ENCODE measurements at regions not wholly inside any gene's neighbourhood (a gene's known extent, or its start where the extent isn't known, plus 50 kb on each side); places are given as distances from the start of the nearest gene placed in this dataset.
A peak's percentile ranks its signal among the peaks of the same experiment; 100 is the strongest.

DNA sequence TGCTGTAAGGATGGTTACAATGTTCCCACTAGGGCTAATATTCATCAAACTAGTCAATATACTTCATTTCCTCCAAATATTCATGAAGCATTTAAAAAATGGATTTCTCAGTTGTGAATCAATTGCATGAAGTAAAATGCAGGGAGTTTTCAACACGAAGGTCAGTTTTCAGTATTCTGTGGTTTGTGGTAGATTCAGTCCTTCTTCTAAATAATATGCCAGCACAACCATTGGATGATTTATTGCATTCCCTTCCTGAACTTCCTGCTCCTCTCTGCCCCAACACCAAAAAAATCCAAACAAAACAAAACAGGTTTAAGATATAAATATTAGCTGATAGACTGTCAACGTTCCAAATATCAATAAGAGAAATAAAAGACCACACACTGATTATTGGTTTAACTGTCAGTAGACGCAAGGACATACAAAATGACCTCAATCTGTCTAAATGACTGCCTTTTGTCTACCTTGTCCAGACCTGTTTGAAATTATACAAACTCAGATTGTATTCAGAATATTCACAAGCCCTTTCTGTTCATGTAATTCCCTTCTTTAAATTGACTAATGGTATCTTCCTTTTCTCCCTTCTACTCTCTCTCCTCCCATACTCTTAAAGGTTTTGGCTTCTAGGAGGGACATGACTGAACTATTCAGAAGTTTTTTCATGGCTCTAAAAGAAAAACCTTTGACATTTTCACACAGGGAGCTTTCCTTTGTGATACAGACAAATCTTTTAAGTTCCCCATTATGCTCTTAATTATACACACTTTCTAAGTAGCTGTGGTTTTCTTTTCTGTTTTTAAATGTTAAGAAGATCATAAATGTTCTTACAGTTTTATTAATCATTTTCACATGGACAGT, 92.6 kb upstream of the STT3B start:
- no peak overlapping the region for H3K4me3 ChIP-seq (replicated peaks in 1 of 2; ENCODE audit: low read depth in 2 of 2, low read length in 2 of 2)
- no peak for DNase-seq (ENCODE audit: low read depth in 2 of 2)
- TF ChIP-seq, protein P1, sequence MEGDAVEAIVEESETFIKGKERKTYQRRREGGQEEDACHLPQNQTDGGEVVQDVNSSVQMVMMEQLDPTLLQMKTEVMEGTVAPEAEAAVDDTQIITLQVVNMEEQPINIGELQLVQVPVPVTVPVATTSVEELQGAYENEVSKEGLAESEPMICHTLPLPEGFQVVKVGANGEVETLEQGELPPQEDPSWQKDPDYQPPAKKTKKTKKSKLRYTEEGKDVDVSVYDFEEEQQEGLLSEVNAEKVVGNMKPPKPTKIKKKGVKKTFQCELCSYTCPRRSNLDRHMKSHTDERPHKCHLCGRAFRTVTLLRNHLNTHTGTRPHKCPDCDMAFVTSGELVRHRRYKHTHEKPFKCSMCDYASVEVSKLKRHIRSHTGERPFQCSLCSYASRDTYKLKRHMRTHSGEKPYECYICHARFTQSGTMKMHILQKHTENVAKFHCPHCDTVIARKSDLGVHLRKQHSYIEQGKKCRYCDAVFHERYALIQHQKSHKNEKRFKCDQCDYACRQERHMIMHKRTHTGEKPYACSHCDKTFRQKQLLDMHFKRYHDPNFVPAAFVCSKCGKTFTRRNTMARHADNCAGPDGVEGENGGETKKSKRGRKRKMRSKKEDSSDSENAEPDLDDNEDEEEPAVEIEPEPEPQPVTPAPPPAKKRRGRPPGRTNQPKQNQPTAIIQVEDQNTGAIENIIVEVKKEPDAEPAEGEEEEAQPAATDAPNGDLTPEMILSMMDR (IDR thresholded peaks at IDR 0.05; ENCODE audit: low read depth, low read length) = no peak

DNA sequence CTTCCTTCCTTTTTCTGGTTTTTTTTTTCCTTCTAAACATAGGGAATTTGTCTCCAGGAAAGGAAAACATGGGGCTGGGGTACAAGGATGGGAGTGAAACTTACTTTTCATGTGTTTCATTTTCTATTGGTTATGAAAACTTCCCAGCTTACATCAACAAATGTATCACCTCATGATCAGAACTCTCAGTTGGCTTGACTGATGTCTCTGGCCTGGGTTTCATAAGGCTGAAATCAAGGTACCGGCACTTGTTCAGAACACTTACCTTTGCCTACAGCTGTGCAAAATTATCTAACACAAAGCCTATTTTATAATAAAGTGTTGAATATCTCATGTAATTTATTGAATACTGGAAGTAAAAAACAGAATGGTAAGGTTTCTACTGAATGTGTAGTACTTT, 91.8 kb upstream of the STT3B start:
- H3K4me3 ChIP-seq (replicated peaks in 1 of 2; ENCODE audit: low read depth in 2 of 2, low read length in 2 of 2) = no peak overlapping the region
- TF ChIP-seq, protein P1 (IDR thresholded peaks at IDR 0.05; ENCODE audit: low read depth, low read length) = no peak
- DNase-seq (ENCODE audit: low read depth in 2 of 2) = no peak

DNA sequence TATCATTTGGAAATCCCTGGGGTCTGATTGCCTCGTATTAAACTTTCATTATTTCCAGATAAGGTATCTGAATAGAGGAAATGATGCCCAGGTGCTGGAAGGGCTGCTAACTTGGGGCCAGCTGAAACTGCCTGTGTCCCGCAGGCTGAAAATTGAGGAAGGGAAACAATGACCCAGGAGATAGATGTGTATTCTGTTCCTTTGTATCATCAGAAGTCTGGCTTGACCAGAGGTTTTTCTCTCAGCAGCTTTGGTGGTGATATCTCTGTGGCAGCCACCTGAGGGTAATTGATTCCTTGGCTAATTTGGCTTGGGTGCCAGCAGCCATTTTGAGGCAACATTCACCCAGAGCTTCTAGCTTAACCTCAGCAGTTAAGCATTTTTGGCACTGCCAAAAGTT, 90.0 kb upstream of the STT3B start:
- DNase-seq (ENCODE audit: low read depth in 2 of 2) = no peak
- TF ChIP-seq, protein P1 (IDR thresholded peaks at IDR 0.05; ENCODE audit: low read depth, low read length) = no peak
- no peak overlapping the region for H3K4me3 ChIP-seq (replicated peaks in 1 of 2; ENCODE audit: low read depth in 2 of 2, low read length in 2 of 2)

DNA sequence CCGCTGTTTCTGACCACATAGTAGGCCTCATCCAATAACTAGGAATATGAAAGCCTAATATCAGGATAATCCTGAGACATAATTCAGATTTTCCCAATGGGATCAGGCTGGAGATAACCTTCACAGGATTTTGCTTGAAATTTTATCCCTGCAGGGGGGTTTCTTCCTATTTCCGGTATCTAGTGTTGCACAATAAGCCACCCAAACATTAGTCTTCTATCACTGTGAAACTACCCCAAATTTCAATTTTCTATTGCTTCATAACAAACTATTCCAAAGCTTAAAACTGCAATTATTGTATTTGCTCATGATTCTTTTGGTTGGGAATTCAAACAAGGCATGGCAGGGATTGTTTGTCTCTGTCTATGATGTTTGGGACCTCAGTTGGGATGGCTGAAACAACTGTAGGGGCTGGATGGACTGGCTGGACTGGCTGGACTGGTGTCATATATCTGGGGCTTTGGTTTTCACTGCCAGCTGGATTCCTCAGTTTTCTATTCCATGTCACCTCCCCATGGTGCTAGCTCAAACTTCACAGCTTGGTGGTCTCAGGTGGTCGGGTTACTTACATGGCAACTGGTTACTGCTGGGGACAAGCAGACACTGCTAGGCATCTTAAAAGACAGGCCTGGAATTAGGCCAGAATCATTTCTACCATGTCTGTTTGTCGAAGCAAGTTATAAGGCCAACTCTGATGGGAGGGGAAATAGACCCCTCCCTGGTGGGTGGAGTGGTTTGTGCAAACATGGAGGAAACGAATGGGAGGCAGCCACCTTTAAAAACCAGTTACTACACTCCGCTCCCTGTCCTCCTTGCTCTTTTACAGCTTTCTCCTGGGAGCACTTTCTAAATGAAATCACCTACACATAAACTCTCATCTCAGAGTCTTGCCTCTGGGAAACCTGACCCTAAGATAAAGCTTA, 88.2 kb upstream of the STT3B start:
- no peak overlapping the region for H3K4me3 ChIP-seq (replicated peaks in 1 of 2; ENCODE audit: low read depth in 2 of 2, low read length in 2 of 2)
- TF ChIP-seq, protein P1 (IDR thresholded peaks at IDR 0.05; ENCODE audit: low read depth, low read length) = no peak
- DNase-seq (ENCODE audit: low read depth in 2 of 2) = no peak

DNA sequence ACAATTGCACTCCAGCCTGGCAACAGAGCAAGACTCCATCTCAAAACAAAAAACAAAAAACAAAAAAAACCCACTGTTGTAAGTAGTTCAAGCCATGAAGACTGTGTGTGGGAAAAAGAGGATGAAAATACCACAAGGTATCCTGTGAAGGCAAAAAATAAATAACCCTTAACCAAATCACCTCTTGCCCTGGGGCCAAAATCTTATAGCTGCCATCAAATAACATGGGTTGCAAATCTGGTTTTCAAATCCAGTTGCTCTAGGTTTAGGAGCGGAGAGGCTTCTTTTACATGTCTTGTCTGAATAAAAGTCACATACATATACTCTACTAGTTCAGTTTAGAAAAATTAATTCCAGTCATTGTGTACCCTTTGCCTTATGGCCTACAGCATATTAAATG, 87.0 kb upstream of the STT3B start:
- TF ChIP-seq, protein P1 (IDR thresholded peaks at IDR 0.05; ENCODE audit: low read depth, low read length) = no peak
- no peak for DNase-seq (ENCODE audit: low read depth in 2 of 2)
- H3K4me3 ChIP-seq (replicated peaks in 1 of 2; ENCODE audit: low read depth in 2 of 2, low read length in 2 of 2) = no peak overlapping the region

DNA sequence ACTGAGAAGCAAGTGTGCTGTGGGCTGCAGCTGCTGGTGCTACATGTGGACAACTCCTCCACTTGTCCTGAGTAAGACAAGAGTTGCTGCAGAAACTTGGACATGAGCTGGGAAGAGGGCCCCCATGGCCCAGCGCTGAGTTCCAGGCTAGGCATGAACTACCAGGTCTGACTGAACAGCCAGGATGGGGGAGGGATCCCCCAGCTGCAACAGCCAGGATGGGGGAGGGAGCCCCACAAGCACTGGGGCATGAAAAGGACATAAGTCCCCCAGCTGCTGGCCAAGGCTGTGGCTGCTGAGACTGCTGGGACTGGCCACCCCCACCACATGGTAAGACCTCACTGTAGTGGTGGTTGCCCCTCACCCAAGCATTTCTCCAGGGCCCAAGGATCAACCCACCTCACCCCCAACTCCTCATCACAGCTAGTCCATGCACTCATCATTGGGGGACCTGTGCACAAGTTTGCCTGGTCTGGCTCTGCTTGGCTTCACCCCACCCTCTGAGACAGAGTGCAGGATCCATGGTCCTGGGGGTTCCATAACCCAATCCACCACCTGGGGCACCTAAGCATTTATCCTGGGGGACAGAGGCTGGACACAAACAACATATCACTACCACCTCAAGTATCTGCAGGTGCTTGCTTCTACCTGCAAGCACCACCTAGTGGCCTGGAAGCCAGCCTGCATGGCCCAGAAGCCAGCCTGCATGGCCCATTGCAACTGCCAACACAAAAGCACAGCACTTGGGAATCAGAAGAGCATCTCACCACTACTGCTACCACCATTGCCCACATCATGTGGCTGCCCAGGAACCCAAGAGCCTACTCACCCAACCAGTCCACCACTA, 84.5 kb upstream of the STT3B start:
- peak; percentile 40 to 47 for DNase-seq (ENCODE audit: low read depth in 2 of 2)
- TF ChIP-seq, protein P1 (IDR thresholded peaks at IDR 0.05; ENCODE audit: low read depth, low read length) = peak; percentile 71
- no peak overlapping the region for H3K4me3 ChIP-seq (replicated peaks in 1 of 2; ENCODE audit: low read depth in 2 of 2, low read length in 2 of 2)

Measured in cardiac fibroblast (primary cell).